Esophagus muscularis mucosa (tissue), 3 donors: ENCODE measurements at regions not wholly inside any gene's neighbourhood (a gene's known extent, or its start where the extent isn't known, plus 50 kb on each side); places are given as distances from the start of the nearest gene placed in this dataset.

ENCODE experiments used
- POLR2A ChIP-seq: fragments of 450-650 bp; IDR thresholded peaks from one replicate; pipeline ENCODE4 v1.6.1; 2017; ENCODE audit warnings: antibody characterized with exemption, moderate library complexity, mild to moderate bottlenecking, low read depth
- POLR2AphosphoS5 ChIP-seq, 2 donors: sonication (generic); formaldehyde crosslinking; IDR thresholded peaks; one replicate each; pipeline ENCODE4 v1.6.1; 2017; ENCODE audit warnings: antibody characterized with exemption in 2 of 2
- TF ChIP-seq, protein P1 (sequence below), 3 experiments: fragments of 200-600 bp in 2 of 3; fragments of 450-650 bp in 1 of 3; sonication (generic) in 2 of 3; IDR thresholded peaks; one replicate each; pipeline ENCODE4 v1.5.1; 2017 to 2019; ENCODE audit warnings: antibody characterized with exemption in 3 of 3, mild to moderate bottlenecking in 2 of 3, moderate library complexity in 1 of 3

DNA sequence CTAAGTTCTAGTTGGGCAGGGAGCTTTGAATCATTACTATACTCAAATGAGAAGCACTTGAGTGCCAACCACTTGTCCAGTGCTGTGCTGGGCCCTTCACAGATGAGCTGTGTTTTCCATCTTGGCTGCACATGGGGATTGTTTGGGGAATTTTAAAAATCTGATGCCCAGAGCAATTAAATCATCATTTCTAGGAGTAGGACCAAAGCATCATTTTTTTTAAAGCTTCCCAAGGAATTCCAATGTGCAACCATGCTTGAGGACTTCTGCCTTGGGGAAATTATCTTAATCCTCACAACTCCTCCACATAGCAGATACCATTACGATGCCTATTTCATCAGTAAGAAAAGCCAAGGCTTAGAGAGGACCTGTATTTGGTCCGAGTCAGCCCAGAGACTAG lies 131.4 kb downstream of the TMEM174 start:
- TF ChIP-seq, protein P1, sequence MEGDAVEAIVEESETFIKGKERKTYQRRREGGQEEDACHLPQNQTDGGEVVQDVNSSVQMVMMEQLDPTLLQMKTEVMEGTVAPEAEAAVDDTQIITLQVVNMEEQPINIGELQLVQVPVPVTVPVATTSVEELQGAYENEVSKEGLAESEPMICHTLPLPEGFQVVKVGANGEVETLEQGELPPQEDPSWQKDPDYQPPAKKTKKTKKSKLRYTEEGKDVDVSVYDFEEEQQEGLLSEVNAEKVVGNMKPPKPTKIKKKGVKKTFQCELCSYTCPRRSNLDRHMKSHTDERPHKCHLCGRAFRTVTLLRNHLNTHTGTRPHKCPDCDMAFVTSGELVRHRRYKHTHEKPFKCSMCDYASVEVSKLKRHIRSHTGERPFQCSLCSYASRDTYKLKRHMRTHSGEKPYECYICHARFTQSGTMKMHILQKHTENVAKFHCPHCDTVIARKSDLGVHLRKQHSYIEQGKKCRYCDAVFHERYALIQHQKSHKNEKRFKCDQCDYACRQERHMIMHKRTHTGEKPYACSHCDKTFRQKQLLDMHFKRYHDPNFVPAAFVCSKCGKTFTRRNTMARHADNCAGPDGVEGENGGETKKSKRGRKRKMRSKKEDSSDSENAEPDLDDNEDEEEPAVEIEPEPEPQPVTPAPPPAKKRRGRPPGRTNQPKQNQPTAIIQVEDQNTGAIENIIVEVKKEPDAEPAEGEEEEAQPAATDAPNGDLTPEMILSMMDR (IDR thresholded peaks at IDR 0.05): no peak
- TF ChIP-seq POLR2A (no peak), POLR2AphosphoS5 (IDR thresholded peaks at IDR 0.05) (no peak)
